ENCODE measurements at regions not wholly inside any gene's neighbourhood (a gene's known extent, or its start where the extent isn't known, plus 50 kb on each side); places are given as distances from the start of the nearest gene placed in this dataset.

DNA sequence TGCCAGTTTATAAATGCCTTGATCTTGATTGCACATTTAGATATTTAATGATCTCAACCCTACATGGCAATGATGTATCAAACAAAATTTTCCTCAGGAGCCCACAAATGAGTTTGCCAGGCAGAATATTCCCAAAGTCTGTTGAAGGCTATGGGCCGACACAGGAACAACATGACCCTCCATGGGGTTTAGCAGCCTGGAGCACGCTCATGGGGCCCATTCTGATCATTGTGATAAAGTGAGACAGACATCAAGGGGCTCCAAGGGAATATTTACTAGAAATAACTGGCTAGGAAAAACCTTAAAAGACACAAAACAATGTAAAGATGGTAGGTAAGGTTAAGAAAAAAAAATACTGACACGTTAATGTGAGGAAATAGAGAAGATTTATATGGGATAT is 485.4 kb downstream of the PLCL1 start:
- no peak for DNase-seq
- H4K20me1 ChIP-seq (ENCODE audit: insufficient read depth), result no peaks in the 10 kb centered on the region
- 78% methylated on average over 3 of the region's 3 CpGs for WGBS (ENCODE audit: low lambda C conversion rate)
- no peak overlapping the region for H3K27ac ChIP-seq (ENCODE audit: low read depth in 2 of 2, low read length in 1 of 2)
- H3K9me3 ChIP-seq, result no peaks in the 10 kb centered on the region
- no peaks in the 10 kb centered on the region for H3K79me2 ChIP-seq (ENCODE audit: insufficient read depth)
- no peaks in the 10 kb centered on the region for H3K36me3 ChIP-seq (replicated peaks in 1 of 2; ENCODE audit: control insufficient read depth in 1 of 2, insufficient read depth in 2 of 2, low read length in 1 of 2)
- TF ChIP-seq EP300 (IDR thresholded peaks at IDR 0.05; ENCODE audit: borderline replicate concordance in 1 of 2, low read depth in 1 of 2, low read length in 1 of 2) (no peak), USF2 (IDR thresholded peaks at IDR 0.05; ENCODE audit: borderline replicate concordance, low read depth, low read length) (no peak), SIN3A (IDR thresholded peaks at IDR 0.05; ENCODE audit: borderline replicate concordance, low read depth, low read length) (no peak), GATA2 (CRISPR knock-in tag; IDR thresholded peaks at IDR 0.05) (no peak), MXI1 (IDR thresholded peaks at IDR 0.05; ENCODE audit: low read depth, low read length) (no peak), POLR2AphosphoS5 (IDR thresholded peaks at IDR 0.05; ENCODE audit: low read depth, low read length) (no peak), MAX (IDR thresholded peaks at IDR 0.05; ENCODE audit: low read depth) (no peak), PBX3 (IDR thresholded peaks at IDR 0.05) (no peak), FOSL2 (IDR thresholded peaks at IDR 0.05; ENCODE audit: borderline replicate concordance, low read depth) (no peak), RFX5 (IDR thresholded peaks at IDR 0.05; ENCODE audit: low read length) (no peak), YY1 (IDR thresholded peaks at IDR 0.05; ENCODE audit: low read depth) (no peak), FOXJ3 (CRISPR knock-in tag; IDR thresholded peaks at IDR 0.05) (no peak), JUND (IDR thresholded peaks at IDR 0.05) (no peak), ZBTB33 (IDR thresholded peaks at IDR 0.05; ENCODE audit: borderline replicate concordance, low read depth) (no peak), CTCF (IDR thresholded peaks at IDR 0.05) (no peak), TCF12 (IDR thresholded peaks at IDR 0.05) (no peak)
- H3F3A ChIP-seq (replicated peaks; ENCODE audit: insufficient read depth), result no peaks in the 10 kb centered on the region
- H2AFZ ChIP-seq (ENCODE audit: low read depth), result no peak overlapping the region
- no peak overlapping the region for H3K4me2 ChIP-seq
- no peaks in the 10 kb centered on the region for H3K4me1 ChIP-seq (ENCODE audit: control insufficient read depth in 1 of 2, insufficient read depth in 2 of 2, low read depth in 1 of 2, low read length in 1 of 2)
- CTCF ChIA-PET, result interaction anchor here (1.4 kb wide), 1 partner anchor 20 kb away, joined by 3 read pairs; no protein-coding TSS in a partner anchor
- H3K27me3 ChIP-seq (ENCODE audit: insufficient read depth), result no peaks in the 10 kb centered on the region; the same call in 1 of the 2 replicates
- H3K4me3 ChIP-seq (ENCODE audit: low read depth in 2 of 2, low read length in 1 of 2), result no peak overlapping the region
- H3K9ac ChIP-seq, result no peak overlapping the region
- no peaks in the 10 kb centered on the region for H3K9me2 ChIP-seq
- POLR2A ChIA-PET, result no interaction called here
